Hepatocyte (in vitro differentiated cells): ENCODE measurements at regions not wholly inside any gene's neighbourhood (a gene's known extent, or its start where the extent isn't known, plus 50 kb on each side); places are given as distances from the start of the nearest gene placed in this dataset.

Source experiments
- CTCF ChIP-seq: fragments of 200-600 bp; sonication (generic); IDR thresholded peaks from 2 replicates; pipeline ENCODE4 v1.5.1; 2016; ENCODE audit warnings: antibody characterized with exemption, mild to moderate bottlenecking; ENCODE audit not compliant: poor library complexity
- EZH2phosphoT487 ChIP-seq: fragments of 200-600 bp; sonication (generic); IDR thresholded peaks from one replicate; pipeline ENCODE4 v1.6.1; 2018; ENCODE audit warnings: antibody characterized with exemption, mild to moderate bottlenecking, low read depth, moderate library complexity; ENCODE audit not compliant: unreplicated experiment, severe bottlenecking

GRCh38 chr15:87167706-87168105 lies 1088.0 kb downstream of the AGBL1 start:
- TF ChIP-seq CTCF = no peak
- TF ChIP-seq EZH2phosphoT487 = no peak
